NCI-H2107 treated with DMSO at 0.1 percent for 48 hours (cell line): ENCODE measurements at regions not wholly inside any gene's neighbourhood (a gene's known extent, or its start where the extent isn't known, plus 50 kb on each side); places are given as distances from the start of the nearest gene placed in this dataset.

Experiments
- DNase-seq: peaks from one replicate; lab custom pipeline; 2025; ENCODE audit not compliant: unreplicated experiment; lab: John Stamatoyannopoulos, UW

DNA sequence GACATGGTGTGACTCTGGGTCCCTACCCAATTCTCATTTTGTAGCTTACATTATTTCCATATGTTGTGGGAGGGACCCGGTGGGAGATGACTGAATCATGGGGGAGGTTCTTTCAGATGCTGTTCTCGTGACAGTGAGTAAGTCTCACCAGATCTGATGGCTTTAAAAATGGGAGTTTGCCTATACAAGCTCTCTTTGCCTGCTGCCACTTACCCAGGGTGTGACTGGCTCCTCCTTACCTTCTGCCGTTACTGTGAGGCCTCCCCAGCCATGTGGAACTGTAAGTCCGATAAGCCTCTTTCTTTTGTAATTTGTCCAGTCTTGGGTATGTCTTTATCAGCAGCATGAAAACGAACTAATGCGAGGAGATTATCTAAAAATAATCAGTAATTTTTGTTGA lies 1683.2 kb upstream of the SLC39A10 start:
- no peak for DNase-seq

DNA sequence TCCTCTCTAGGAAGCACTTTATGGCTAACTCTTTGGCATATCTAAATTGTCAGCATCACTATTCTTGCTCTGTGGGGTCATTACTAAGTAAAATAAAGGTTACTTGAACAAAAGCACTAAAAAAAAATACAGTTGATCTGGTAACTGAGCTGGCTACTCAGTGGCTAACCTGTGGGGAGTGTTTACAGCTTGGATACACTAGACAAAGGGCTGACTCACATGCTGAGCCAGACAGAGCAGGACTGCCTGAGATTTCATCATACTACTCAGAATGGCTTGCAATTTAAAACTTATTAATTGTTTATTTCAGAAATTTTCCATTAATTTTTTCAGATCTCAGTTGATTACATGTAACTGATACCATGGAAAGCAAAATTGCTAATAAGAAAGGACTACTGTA lies 1690.4 kb upstream of the SLC39A10 start:
- DNase-seq = peak; percentile 55

DNA sequence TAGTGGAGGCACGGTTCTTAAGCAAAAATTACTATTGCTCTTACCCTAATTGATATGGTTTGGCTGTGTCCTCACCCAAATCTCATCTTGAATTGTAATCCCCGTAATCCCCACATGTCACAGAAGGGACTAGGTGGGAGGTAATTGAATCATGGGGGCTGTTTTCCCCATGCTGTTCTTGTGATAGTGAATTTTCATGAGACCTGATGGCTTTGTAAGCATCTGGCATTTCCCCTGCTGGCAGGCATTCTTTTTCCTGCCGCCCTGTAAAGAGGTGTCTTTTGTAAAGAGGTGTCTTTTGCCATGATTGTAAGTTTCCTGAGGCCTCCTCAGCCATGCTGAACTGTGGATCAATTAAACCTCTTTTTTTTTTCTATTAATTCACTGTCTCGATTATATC lies 1691.8 kb upstream of the SLC39A10 start:
- no peak for DNase-seq

DNA sequence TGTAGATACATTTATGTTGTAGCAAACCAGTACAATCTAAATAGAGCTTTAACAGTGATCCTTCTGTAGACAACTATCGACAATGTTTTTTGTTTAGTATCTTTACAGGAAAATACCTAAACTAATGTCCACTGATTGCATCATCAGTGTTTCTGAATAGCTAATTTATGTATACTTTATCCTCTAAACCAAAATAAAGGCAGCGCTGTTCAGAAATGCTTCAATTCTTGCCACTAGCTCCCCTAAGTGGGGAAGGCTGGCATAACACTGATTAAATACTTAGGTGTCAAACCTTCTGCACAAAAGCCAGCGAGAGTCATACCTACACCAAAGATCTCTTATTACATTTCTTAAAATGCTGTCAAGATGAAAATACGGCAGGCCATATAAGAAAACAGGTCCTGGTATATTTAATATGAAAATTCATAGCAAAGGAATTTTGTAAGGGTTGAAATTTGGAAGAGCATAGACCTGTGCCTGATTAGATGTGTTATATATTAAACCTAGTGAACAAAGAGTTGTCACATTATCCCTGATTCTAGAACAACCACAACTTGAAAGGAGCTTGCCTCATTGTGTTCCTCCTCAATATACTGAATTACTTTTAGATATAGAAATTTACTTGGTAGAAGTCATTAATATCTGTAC lies 1693.4 kb upstream of the SLC39A10 start:
- peak; percentile 37 for DNase-seq

DNA sequence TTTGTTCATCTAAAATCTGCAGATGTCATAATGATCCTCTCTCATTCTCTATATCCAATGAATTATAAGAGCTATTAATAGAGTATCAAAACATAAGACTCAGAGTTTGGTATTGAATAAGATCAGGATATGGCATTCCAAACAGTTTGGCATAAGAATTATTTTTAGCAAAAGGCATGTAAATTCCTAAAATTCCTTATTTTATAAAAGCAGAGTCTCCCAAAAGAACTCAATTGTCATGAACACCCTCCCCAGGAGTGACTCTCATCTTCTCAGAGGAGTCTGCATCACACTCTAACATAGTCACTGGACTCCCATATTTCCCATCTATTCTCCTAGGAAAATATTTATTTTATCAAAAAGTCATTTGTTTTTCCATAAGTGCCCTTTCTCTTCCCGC lies 1710.2 kb upstream of the SLC39A10 start:
- DNase-seq = no peak

GRCh38 chr2:193943406-193943960 lies 1713.5 kb upstream of the SLC39A10 start:
- no peak for DNase-seq

DNA sequence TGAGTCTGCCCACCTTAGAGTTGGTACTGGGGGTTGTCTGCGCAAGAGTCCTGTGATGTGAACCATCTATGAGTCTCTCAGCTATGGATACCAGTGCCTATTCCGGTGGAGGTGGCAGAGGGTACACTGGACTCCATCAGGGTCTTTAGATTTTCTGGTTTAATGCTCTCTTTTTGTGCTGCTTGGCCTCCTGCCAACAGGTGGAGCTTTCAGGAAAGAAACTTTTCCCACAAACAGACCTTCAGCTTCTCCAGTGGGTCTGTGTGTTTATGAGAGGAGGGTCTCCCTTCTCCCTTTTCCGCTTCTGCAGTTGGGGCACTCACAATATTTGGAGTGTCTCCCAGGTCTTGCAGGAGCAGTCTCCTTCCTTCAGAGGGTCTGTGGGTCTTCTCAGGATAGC lies 1721.9 kb upstream of the SLC39A10 start:
- no peak for DNase-seq

- DNase-seq = no peak
Observed at GRCh38 chr2:193929131-193929530, 1727.9 kb upstream of the SLC39A10 start.

- DNase-seq = no peak
Observed at GRCh38 chr2:193907561-193907960, 1712.8 kb upstream of the TMEFF2 start.

- DNase-seq = no peak
Observed at GRCh38 chr2:193900292-193900691, 1705.6 kb upstream of the TMEFF2 start.

DNA sequence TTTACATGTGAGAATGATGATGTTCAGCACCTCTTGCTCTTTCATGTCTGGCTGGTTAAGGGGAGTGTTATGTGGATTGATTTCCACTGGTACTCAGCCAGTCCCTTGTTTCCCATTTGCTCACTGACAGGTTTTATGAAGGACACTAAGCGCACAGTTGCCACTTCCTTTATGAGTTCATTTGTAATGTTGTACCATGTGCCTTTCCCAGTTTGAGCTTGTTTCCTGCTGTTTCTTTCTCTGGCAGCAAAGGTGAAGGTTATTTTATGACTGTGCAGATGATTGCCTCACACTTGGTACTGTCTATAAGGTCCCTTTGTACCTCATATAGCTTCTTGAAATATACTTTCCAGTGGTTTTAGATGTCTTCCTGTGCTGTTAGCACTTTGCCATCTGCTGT lies 1700.5 kb upstream of the TMEFF2 start:
- DNase-seq = no peak

- DNase-seq = no peak
Observed at GRCh38 chr2:193894081-193894480, 1699.3 kb upstream of the TMEFF2 start.

DNA sequence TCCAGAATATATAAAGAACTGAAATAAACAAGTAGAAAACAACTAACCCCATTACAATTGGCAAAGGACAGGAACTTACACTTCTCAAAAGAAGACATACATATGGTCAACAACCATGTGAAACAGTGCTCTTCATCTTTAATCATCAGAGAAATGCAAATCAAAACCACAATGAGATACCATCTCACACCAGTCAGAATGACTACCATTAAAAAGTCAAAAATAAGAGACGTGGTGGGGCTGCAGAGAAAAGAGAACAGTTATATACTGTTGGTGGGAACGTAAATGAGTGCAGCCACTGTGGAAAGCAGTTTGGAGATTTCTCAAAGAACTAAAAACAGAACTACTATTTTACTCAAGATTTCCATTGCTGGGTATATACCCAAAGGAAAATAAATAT lies 1696.3 kb upstream of the TMEFF2 start:
- no peak for DNase-seq

- peak; percentile 14 for DNase-seq
Observed at GRCh38 chr2:193885419-193885818, 1690.7 kb upstream of the TMEFF2 start.

- no peak for DNase-seq
Observed at GRCh38 chr2:193883820-193884219, 1689.1 kb upstream of the TMEFF2 start.

GRCh38 chr2:193876980-193877379 lies 1682.2 kb upstream of the TMEFF2 start:
- DNase-seq = no peak

GRCh38 chr2:193869564-193869963 lies 1674.8 kb upstream of the TMEFF2 start:
- DNase-seq = no peak

DNA sequence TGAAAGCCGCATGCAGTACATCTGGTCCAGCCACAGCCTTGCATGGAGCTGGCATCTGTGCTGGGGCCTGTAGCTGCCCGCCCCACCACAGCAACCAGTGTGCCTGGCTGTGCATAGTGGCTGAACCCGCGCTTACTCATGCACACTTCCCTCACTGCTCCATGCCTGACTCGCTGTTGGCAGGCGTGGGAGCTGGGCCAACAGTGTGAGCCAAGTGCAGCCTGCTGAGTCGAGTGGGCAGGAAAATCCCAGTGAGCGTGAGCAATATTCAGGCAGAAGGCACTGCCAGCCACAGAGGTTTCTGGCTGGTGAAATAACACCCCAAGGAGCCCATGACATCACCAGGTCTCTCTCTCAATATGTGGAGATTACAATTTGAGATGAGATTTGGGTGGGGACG lies 1674.1 kb upstream of the TMEFF2 start:
- DNase-seq = no peak

GRCh38 chr2:193868132-193868531 lies 1673.4 kb upstream of the TMEFF2 start:
- DNase-seq = no peak

GRCh38 chr2:193867454-193867853 lies 1672.7 kb upstream of the TMEFF2 start:
- DNase-seq = no peak

DNA sequence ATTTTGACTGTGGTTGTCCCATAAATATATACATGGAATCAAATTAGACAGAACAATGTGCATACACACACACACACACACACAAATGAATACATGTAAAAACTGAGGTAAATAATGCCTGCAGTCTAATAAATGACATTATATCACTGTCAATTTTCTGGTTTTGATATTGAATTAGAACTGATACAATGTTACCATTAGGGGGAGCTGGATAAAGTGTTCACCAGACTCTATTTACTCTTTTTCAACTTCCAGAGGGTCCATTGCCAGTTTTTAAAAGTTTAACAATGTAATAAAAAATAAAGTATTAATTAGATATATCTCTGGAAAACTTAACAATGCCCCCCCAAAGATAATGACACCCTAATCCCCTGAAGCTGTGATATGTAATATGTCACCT lies 1666.8 kb upstream of the TMEFF2 start:
- DNase-seq = no peak

DNA sequence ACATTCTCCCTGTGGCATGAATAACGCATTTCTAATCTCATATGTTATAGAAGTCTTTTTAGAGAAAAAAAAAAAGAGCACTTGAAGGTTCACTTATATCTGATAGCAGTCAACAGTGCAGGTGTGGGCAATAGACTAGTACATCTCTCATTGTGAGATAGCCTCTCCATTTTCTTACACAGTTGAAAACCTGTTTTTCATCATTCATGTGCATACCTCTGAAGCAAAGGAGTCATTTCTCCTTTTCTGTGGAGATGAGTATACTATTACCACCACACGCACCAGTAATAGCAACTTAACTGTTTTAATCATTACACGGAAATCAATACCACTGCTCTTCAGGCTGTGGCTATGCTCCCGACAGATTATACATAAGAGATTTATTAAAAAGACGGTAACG lies 1653.3 kb upstream of the TMEFF2 start:
- peak; percentile 8 for DNase-seq

DNA sequence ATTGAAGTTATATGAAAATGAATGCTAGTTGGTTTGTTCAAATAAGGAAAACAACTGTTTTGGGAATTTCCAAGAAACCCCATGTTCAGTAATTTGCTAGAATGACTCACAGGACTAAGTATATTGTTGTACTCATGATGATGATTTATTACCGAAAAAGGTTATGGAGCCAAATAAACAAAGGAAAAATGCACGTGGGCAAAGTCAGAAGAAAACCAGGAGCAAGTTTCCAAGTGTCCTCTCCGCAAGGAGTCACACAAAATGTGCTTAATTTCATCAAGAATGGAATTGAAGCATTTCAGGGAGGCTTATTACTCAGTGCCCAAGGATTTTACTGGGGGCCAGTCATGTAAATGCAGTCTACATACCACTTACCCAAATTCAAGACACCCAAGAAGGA lies 1652.4 kb upstream of the TMEFF2 start:
- no peak for DNase-seq
